Small intestine (tissue), 7 donors: ENCODE measurements at regions not wholly inside any gene's neighbourhood (a gene's known extent, or its start where the extent isn't known, plus 50 kb on each side); places are given as distances from the start of the nearest gene placed in this dataset.

Source experiments
- DNase-seq, 2 donors: peaks; one replicate each; pipeline versions ENCODE4 v3.0.0 to v3.0.0-alpha.2; 2013
- FAIRE-seq: peaks from 2 replicates; lab custom pipeline; 2012; peaks lifted over from hg19 to GRCh38; lab: Jason Lieb, UNC
- H3K27ac ChIP-seq, 3 donors: one replicate each; pipeline ENCODE4 v1.5.1; 2013; ENCODE audit warnings: low read length in 2 of 3, mild to moderate bottlenecking in 2 of 3, control low read depth in 1 of 3, inconsistent platforms in 1 of 3, low read depth in 1 of 3, moderate library complexity in 1 of 3
- H3K27me3 ChIP-seq, 3 donors: one replicate each; pipeline ENCODE4 v1.6.1; 2013; ENCODE audit warnings: low read length in 3 of 3, inconsistent platforms in 1 of 3; ENCODE audit not compliant: control insufficient read depth in 3 of 3, insufficient read depth in 3 of 3
- H3K36me3 ChIP-seq, 3 donors: one replicate each; pipeline ENCODE4 v1.6.1; 2013; ENCODE audit warnings: low read length in 3 of 3, inconsistent platforms in 1 of 3, low read depth in 1 of 3, mild to moderate bottlenecking in 1 of 3, moderate library complexity in 1 of 3; ENCODE audit not compliant: control insufficient read depth in 3 of 3, insufficient read depth in 2 of 3
- H3K4me1 ChIP-seq, 3 donors: one replicate each; pipeline ENCODE4 v1.6.1; 2013; ENCODE audit warnings: low read length in 2 of 3, inconsistent platforms in 1 of 3, low read depth in 1 of 3, mild to moderate bottlenecking in 1 of 3, moderate library complexity in 1 of 3; ENCODE audit not compliant: control insufficient read depth in 3 of 3, insufficient read depth in 2 of 3
- H3K4me3 ChIP-seq, 3 donors: one replicate each; pipeline ENCODE4 v1.5.1; 2013; ENCODE audit warnings: low read length in 3 of 3, control low read depth in 1 of 3, inconsistent platforms in 1 of 3, low read depth in 1 of 3, mild to moderate bottlenecking in 1 of 3, moderate library complexity in 1 of 3
- H3K9me3 ChIP-seq, 2 donors: one replicate each; pipeline ENCODE4 v1.6.1; 2013; ENCODE audit warnings: low read depth in 1 of 2, low read length in 1 of 2; ENCODE audit not compliant: control insufficient read depth in 2 of 2, insufficient read depth in 1 of 2
- WGBS, 3 donors: extraction: QIAGEN DNeasy Blood & Tissue Kit; methylation state at CpG; one replicate each; pipeline ENCODE4 v1.1.7; 2013; 5-methylcytosine and 5-hydroxymethylcytosine counted together
- donor health status: healthy with polysubstance abuse.
- donor health status: control.
- donor health status: control.
- donor health status: Bipolar disorder and iron deficiency.
- donor health status: healthy.

DNA sequence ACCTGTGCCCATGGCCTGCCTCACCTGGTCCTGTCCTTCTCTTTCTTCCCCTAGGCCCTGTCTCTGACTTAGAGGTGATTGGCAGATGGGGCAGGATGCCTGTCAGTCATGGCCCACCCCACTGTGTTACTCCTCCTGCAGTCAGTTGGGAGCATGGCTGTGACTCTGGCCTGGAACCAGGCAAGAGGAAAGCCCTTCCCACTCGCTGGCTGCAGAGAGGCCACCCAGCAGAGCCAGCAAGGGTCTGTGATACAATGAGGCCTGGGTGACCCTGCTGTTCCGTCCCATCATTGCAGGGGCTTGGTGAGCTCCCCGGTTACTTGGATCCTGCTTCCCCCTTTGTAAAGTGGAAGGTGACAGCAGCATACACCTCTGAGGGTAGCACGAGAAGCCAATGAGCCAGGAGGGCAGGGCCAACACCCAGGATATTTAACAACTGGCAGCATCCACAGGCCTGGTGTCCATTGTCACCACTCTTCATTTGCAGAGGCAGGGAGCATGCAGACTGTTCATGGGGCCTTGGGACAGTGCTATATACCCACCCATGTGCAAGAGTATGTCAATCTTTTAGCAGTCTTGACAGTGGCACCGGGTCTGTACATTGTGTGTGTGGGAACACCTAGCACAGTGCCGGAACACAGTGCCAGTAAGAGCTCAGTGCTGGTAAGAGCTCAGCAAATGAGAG is 191.0 kb upstream of the C1orf174 start:
- H3K27me3 ChIP-seq = no peaks in the 10 kb centered on the region
- peaks cover 2 to 3% of the 10 kb centered on the region in 2 donors for H3K9me3 ChIP-seq
- FAIRE-seq = no peak
- H3K36me3 ChIP-seq = no peaks in the 10 kb centered on the region
- no peaks in the 10 kb centered on the region for H3K4me1 ChIP-seq
- WGBS, 3 donors = 73 to 93% (median 77%) methylated on average over 6 of the region's 6 CpGs
- no peak overlapping the region for H3K4me3 ChIP-seq
- DNase-seq = no peak
- no peak overlapping the region for H3K27ac ChIP-seq

DNA sequence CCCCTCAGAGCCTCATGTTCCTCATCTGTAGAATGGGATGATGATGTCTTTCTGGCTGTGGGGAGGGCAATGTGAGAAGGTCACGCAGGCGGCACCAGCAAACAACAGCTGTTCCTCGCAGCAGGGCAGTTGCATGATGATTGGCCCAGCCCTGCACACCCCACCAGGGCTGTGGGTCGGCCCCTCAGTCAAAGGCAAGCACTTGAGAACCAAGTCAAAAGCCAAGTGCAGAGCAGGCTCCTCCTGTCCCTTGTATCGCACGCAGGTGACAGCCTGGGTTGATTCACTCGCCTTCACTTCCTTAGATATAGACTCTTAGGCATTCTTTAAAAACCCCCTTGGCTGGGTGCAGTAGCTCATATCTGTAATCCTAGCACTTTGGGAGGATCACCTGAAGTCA is 191.9 kb upstream of the C1orf174 start:
- no peaks in the 10 kb centered on the region for H3K36me3 ChIP-seq
- no peak overlapping the region for H3K27ac ChIP-seq
- DNase-seq (no peak), FAIRE-seq (no peak)
- peaks cover 2 to 6% of the 10 kb centered on the region in 2 donors for H3K9me3 ChIP-seq
- H3K4me1 ChIP-seq = no peaks in the 10 kb centered on the region
- H3K27me3 ChIP-seq = no peaks in the 10 kb centered on the region
- no peak overlapping the region for H3K4me3 ChIP-seq
- 84 to 91% (median 88%) methylated on average over 7 of the region's 7 CpGs for whole genome bisulfite sequencing, 3 donors

DNA sequence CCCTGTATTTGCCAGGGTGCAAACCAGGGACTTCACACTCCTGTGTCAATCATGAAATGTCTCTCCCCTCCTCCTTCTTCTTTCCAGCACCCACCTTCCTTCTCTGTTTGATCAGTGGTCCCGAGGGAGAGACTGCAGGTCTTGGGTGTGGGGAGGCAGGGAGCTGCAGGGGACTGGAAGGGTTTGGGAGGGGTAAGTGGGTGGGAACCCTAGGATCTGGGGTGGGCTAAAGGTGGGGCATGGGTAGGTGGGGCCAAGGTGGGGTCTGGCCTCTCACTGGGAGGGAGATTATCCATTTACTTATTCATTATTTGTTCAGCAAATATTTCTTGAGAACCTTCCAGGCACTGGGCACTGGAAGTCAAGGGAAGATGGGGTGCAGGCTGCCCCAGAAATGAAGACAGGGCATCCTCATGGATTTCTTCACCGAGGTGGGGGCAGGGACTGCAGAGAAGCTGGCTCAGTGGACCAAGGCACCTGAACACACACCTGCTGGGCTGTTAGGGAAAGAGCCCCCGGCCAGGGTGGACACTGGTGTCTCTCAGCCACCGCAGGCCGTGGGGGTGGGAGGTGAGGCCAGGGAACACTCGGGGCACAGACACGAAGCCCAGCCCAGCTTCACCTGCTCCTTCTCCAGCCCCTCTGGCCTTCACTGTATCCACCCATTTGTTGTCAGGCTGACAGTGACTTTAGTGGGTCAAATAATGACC is 193.9 kb upstream of the C1orf174 start:
- 77 to 84% (median 78%) methylated on average over 7 of the region's 7 CpGs for WGBS, 3 donors
- no peak for FAIRE-seq

DNA sequence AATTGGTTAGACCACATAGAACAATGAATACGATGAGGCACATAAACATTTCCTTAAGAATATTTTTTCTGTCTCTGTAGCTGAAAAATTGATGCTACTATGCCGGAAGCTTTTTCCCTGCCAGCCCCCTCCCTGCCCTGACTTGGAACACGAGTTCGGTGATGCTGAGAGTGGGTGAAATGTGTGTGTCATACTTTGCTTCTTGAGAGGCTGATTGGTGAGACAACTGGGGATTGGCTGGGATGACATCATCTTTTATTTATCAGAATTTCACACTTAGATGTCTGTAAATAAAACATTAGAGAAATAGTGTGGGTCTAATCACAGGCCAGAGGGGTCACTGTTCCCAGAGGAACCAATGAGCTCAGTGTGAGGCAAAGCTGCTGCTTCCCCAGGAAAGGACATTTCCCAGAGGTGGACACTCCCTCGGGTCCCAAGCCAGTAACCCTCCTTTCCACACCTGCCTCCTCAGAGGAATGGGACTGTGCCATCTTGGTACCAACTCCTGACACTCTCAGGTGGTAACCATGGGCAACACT is 195.4 kb upstream of the C1orf174 start:
- H3K27me3 ChIP-seq = peaks cover 0 to 3% (median 0%) of the 10 kb centered on the region in 3 donors
- no peak overlapping the region for H3K27ac ChIP-seq
- FAIRE-seq = no peak
- 70 to 76% (median 74%) methylated on average over 5 of the region's 5 CpGs for WGBS, 3 donors
- H3K36me3 ChIP-seq = no peaks in the 10 kb centered on the region
- DNase-seq = no peak
- H3K4me1 ChIP-seq = no peaks in the 10 kb centered on the region
- H3K9me3 ChIP-seq = peaks cover 2 to 9% of the 10 kb centered on the region in 2 donors
- no peak overlapping the region for H3K4me3 ChIP-seq

More for the DNA sequence above, 193.9 kb upstream of the C1orf174 start:
- DNase-seq = no peak
- Histone ChIP-seq H3K9me3 (peaks cover 2 to 9% of the 10 kb centered on the region in 2 donors), H3K4me1 (no peaks in the 10 kb centered on the region), H3K27ac (no peak overlapping the region), H3K4me3 (no peak overlapping the region), H3K27me3 (peaks cover 0 to 3% (median 0%) of the 10 kb centered on the region in 3 donors), H3K36me3 (no peaks in the 10 kb centered on the region)

DNA sequence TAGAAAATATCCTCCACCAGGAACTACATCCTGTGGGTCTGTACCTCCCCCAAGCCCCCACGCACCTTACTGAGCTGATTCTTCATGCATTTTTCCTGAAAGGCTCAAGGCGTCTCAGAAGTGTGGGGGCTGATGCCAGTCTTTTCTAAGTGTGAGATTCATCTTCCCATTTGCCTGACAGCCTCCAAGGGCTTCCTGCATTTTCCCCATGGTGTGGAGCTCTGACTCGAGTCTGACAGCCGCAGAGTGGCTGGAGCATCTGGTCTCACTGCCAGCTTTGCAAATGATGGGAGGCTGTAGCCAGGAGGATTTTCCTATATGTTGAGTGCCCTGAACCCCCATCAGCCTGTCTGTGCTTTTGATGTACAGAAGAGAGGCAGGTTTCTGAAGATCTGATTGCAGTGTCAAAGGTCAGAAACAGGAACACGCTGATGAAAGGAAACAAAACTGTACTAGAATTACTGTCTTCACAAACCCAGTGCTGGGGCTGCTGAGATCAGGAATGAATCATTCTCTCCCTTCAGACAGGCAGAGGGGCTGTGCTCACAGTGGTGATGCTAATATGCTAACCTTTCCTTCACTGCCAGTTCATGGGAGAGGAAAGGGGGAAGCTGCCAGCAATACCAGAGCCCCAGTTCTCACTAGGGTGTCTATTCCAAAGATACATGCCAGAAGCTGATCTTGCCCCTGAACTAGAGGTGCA is 201.5 kb upstream of the C1orf174 start:
- 27 to 34% (median 30%) methylated on average over 5 of the region's 5 CpGs for WGBS, 3 donors
- no peak for FAIRE-seq
- H3K27ac ChIP-seq = no peak overlapping the region
- H3K9me3 ChIP-seq = peaks cover 0 to 6% of the 10 kb centered on the region in 2 donors
- peaks cover 0 to 3% (median 3%) of the 10 kb centered on the region in 3 donors for H3K27me3 ChIP-seq
- DNase-seq = no peak
- H3K4me3 ChIP-seq = no peak overlapping the region
- H3K36me3 ChIP-seq = no peaks in the 10 kb centered on the region
- no peaks in the 10 kb centered on the region for H3K4me1 ChIP-seq

DNA sequence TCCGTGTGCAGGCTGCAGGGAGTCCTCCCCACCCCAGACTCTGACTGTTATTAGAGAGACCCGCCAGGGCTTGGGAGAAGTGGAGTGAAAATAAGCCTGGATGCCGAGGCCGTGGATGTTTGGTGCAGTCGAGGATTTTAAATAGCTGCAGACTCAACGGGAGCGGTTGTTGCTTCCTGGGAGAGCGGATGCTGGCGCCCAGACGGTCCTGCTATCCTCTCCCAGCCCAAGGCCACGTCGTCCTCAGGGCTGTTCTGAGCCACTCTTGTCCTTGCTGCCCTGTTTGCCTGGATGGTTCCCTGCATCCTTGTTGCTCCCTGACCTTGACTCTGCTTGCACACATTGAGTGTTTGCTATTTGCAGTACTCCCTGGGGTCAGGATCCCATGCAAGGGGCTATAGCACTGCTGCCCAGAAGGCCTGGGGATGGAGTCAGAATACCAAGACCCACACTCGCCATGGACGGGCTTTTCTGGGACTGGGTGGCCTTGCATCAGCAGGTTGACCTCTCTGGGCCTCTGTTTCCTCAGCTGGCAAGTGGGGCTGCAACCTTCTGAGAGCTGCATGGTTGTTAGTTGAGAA is 205.3 kb upstream of the C1orf174 start:
- Histone ChIP-seq H3K36me3 (no peaks in the 10 kb centered on the region), H3K27me3 (peaks cover 0 to 3% (median 0%) of the 10 kb centered on the region in 3 donors), H3K4me3 (no peak overlapping the region), H3K9me3 (no peaks in the 10 kb centered on the region), H3K27ac (no peak overlapping the region), H3K4me1 (no peaks in the 10 kb centered on the region)
- FAIRE-seq (no peak), DNase-seq (no peak)
- 74 to 79% (median 74%) methylated on average over 14 of the region's 14 CpGs for WGBS, 3 donors

DNA sequence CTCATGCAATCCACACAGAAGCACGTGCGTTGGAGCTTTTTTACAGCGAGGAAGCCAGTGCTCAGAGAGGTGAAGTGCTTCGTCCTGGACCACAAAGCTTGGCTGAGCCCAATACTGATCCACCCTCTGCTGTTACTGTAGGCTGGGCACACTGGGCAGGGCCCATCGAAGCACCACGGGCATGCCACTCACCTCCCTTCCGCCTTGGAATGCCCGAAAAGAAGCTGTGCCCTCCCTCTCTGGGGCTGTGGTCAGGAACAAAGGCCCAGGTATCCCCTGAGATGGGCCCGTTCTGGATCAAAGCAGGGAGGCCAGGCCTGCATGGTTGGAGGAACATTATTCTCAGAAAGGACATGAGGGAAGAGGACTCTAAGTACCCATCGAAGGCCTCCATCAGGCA is 206.7 kb upstream of the C1orf174 start:
- H3K27me3 ChIP-seq = no peaks in the 10 kb centered on the region
- DNase-seq (no peak), FAIRE-seq (no peak)
- H3K9me3 ChIP-seq = no peaks in the 10 kb centered on the region
- no peak overlapping the region for H3K27ac ChIP-seq
- H3K36me3 ChIP-seq = no peaks in the 10 kb centered on the region
- no peak overlapping the region for H3K4me3 ChIP-seq
- WGBS, 3 donors = 64 to 81% (median 66%) methylated on average over 10 of the region's 10 CpGs
- no peaks in the 10 kb centered on the region for H3K4me1 ChIP-seq

DNA sequence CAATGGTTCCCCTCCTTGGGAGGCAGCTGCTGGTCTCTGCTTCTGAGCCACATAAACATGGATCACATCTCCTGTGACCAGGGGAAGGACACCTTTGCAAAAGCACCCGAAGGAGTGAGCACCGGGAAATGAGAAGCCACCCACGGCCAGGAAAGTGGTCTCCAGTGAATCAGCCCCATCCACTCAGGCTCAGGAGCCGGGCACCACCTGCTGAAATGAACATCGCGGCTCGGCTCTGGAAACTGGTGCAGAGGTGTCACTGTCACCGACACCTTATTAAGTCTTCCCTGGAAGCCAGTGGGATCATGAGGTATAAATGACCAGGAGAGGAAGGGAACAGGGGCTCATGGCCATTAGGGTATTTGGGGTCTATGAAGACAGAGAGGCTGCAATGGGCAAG is 207.2 kb upstream of the C1orf174 start:
- Histone ChIP-seq H3K27me3 (no peaks in the 10 kb centered on the region), H3K36me3 (no peaks in the 10 kb centered on the region), H3K27ac (no peak overlapping the region), H3K4me1 (no peaks in the 10 kb centered on the region), H3K4me3 (no peak overlapping the region), H3K9me3 (no peaks in the 10 kb centered on the region)
- no peak for FAIRE-seq
- no peak for DNase-seq
- WGBS, 3 donors = 83 to 90% (median 84%) methylated on average over 8 of the region's 8 CpGs
